IMR-90 (cell line): ENCODE measurements at regions not wholly inside any gene's neighbourhood (a gene's known extent, or its start where the extent isn't known, plus 50 kb on each side); places are given as distances from the start of the nearest gene placed in this dataset.

Experiments used
- ATAC-seq: fragments of 200-7000 bp; cut with Tn5 transposase; 2 replicates; pipeline ENCODE4 v1.9.1; 2020; ENCODE audit warnings: low read depth, mild to moderate bottlenecking, moderate library complexity
- BruUV-seq: library from RNA; stranded (reverse); fragments of 400-500 nt; replicated peaks from 2 replicates; lab custom pipeline; 2021; lab: Mats Ljungman, UMichigan
- CTCF ChIA-PET: fragments of 300-600 bp; formaldehyde crosslinking; extraction: SDS; loops from one replicate; lab custom pipeline; 2021; ENCODE audit warnings: antibody characterized with exemption; lab: Yijun Ruan, JAX
- POLR2A ChIA-PET: fragments of 300-600 bp; sonication (Branson Sonifier 250); formaldehyde crosslinking; loops from one replicate; lab custom pipeline; 2022; ENCODE audit warnings: antibody characterized with exemption; ENCODE audit not compliant: unreplicated experiment; lab: Charles Lee
- DNase-seq: peaks from one replicate; pipeline ENCODE4 v3.0.0; 2013
- H2AFZ ChIP-seq: replicated peaks from 2 replicates; pipeline ENCODE3; 2013; ENCODE audit warnings: low read length, mild to moderate bottlenecking; ENCODE audit not compliant: poor library complexity
- H2AK5ac ChIP-seq: 2 replicates; pipeline ENCODE4 v1.6.1; 2013; ENCODE audit warnings: low read depth, low read length, inconsistent platforms
- H2AK9ac ChIP-seq: replicated peaks from 2 replicates; pipeline ENCODE3; 2013; ENCODE audit warnings: mild to moderate bottlenecking, low read depth, low read length, moderate library complexity; ENCODE audit not compliant: poor library complexity
- H2BK120ac ChIP-seq: 2 replicates; pipeline ENCODE4 v1.6.1; 2013; ENCODE audit warnings: low read depth, low read length, inconsistent platforms
- H2BK15ac ChIP-seq: 3 replicates; pipeline ENCODE4 v1.6.1; 2013; ENCODE audit warnings: low read depth, low read length, inconsistent platforms
- H2BK20ac ChIP-seq: 2 replicates; pipeline ENCODE4 v1.6.1; 2013; ENCODE audit warnings: low read depth, mild to moderate bottlenecking, inconsistent platforms, low read length, moderate library complexity
- H2BK5ac ChIP-seq: 2 replicates; pipeline ENCODE4 v1.6.1; 2013; ENCODE audit warnings: mild to moderate bottlenecking, low read depth, low read length, inconsistent platforms; ENCODE audit not compliant: poor library complexity, severe bottlenecking
- H3K14ac ChIP-seq: replicated peaks from 2 replicates; pipeline ENCODE4 v1.6.1; 2013; ENCODE audit warnings: low read depth, low read length, inconsistent platforms
- H3K18ac ChIP-seq: 2 replicates; pipeline ENCODE4 v1.6.1; 2013; ENCODE audit warnings: low read depth, low read length, control low read depth
- H3K23ac ChIP-seq: 2 replicates; pipeline ENCODE4 v1.6.1; 2013; ENCODE audit warnings: low read depth, low read length, inconsistent platforms
- H3K27ac ChIP-seq: 2 replicates; pipeline ENCODE4 v1.5.1; 2013; ENCODE audit warnings: mild to moderate bottlenecking, control low read depth, low read length; ENCODE audit not compliant: insufficient read depth
- H3K27me3 ChIP-seq: 2 replicates; pipeline ENCODE4 v1.6.1; 2013; ENCODE audit warnings: low read length; ENCODE audit not compliant: control insufficient read depth, insufficient read depth
- H3K36me3 ChIP-seq: 2 replicates; pipeline ENCODE4 v1.6.1; 2013; ENCODE audit warnings: low read length, mixed read lengths; ENCODE audit not compliant: control insufficient read depth, insufficient read depth
- H3K4ac ChIP-seq: 2 replicates; pipeline ENCODE4 v1.6.1; 2013; ENCODE audit warnings: low read depth, low read length, inconsistent platforms
- H3K4me1 ChIP-seq: 2 replicates; pipeline ENCODE4 v1.6.1; 2013; ENCODE audit warnings: low read length, mixed read lengths; ENCODE audit not compliant: control insufficient read depth, insufficient read depth
- H3K4me2 ChIP-seq: 2 replicates; pipeline ENCODE4 v1.6.1; 2013; ENCODE audit warnings: low read depth, mild to moderate bottlenecking, control low read depth, low read length, moderate library complexity
- H3K4me3 ChIP-seq: 2 replicates; pipeline ENCODE4 v1.5.1; 2013; ENCODE audit warnings: low read depth, mild to moderate bottlenecking, control low read depth, low read length, moderate library complexity; ENCODE audit not compliant: insufficient read depth
- H3K56ac ChIP-seq: 2 replicates; pipeline ENCODE4 v1.6.1; 2013; ENCODE audit warnings: low read length, inconsistent platforms; ENCODE audit not compliant: insufficient read depth; ENCODE audit errors: extremely low read depth
- H3K79me1 ChIP-seq, 2 experiments: 2 replicates each; pipeline ENCODE4 v1.6.1; 2013; ENCODE audit warnings: low read length in 2 of 2, inconsistent platforms in 1 of 2, low read depth in 1 of 2
- H3K9ac ChIP-seq: 2 replicates; pipeline ENCODE4 v1.6.1; 2013; ENCODE audit warnings: low read depth, low read length, control low read depth
- H3K9me1 ChIP-seq: 2 replicates; pipeline ENCODE4 v1.6.1; 2013; ENCODE audit warnings: low read length, inconsistent platforms; ENCODE audit not compliant: insufficient read depth
- H3K9me3 ChIP-seq: 2 replicates; pipeline ENCODE4 v1.6.1; 2013; ENCODE audit warnings: low read length; ENCODE audit not compliant: control insufficient read depth, insufficient read depth
- H4K20me1 ChIP-seq: 2 replicates; pipeline ENCODE4 v1.6.1; 2013; ENCODE audit warnings: low read length, inconsistent platforms; ENCODE audit not compliant: insufficient read depth
- H4K5ac ChIP-seq: 2 replicates; pipeline ENCODE4 v1.6.1; 2013; ENCODE audit warnings: mild to moderate bottlenecking, low read depth, low read length, control low read depth
- H4K8ac ChIP-seq, 2 experiments: 2 replicates each; pipeline ENCODE4 v1.6.1; 2013; ENCODE audit warnings: low read depth in 2 of 2, low read length in 2 of 2, control low read depth in 1 of 2, inconsistent platforms in 1 of 2
- H4K91ac ChIP-seq: 2 replicates; pipeline ENCODE4 v1.6.1; 2013; ENCODE audit warnings: low read depth, low read length, inconsistent platforms; ENCODE audit not compliant: insufficient read depth
- CHD1 ChIP-seq: IDR thresholded peaks from 2 replicates; pipeline ENCODE4 v1.6.1; 2012; ENCODE audit warnings: low read depth, low read length, improper control_type of control experiment
- ELK1 ChIP-seq: fragments of 150-350 bp; IDR thresholded peaks from 2 replicates; pipeline ENCODE4 v1.6.1; 2016; ENCODE audit warnings: low read depth, mild to moderate bottlenecking, low read length, moderate library complexity, borderline replicate concordance
- FOS ChIP-seq: fragments of 150-350 bp; IDR thresholded peaks from 2 replicates; pipeline ENCODE4 v1.6.1; 2016; ENCODE audit warnings: low read depth, low read length
- POLR2A ChIP-seq: IDR thresholded peaks from 2 replicates; pipeline ENCODE4 v1.6.1; 2012; ENCODE audit warnings: mild to moderate bottlenecking, low read depth, low read length
- RCOR1 ChIP-seq: IDR thresholded peaks from 2 replicates; pipeline ENCODE4 v1.6.1; 2012; ENCODE audit warnings: mild to moderate bottlenecking, low read length, improper control_type of control experiment; ENCODE audit not compliant: insufficient replicate concordance
- RFX5 ChIP-seq: IDR thresholded peaks from 2 replicates; pipeline ENCODE4 v1.8.0; 2012; ENCODE audit warnings: low read depth, mild to moderate bottlenecking, low read length, moderate library complexity
- SMC3 ChIP-seq: fragments of 150-350 bp; IDR thresholded peaks from 2 replicates; pipeline ENCODE4 v1.6.1; 2016; ENCODE audit warnings: low read depth, mild to moderate bottlenecking, antibody characterized with exemption, low read length, moderate library complexity
- USF2 ChIP-seq: fragments of 150-350 bp; IDR thresholded peaks from 2 replicates; pipeline ENCODE4 v1.6.1; 2017; ENCODE audit warnings: mild to moderate bottlenecking, antibody characterized with exemption, low read length, low read depth
- WGBS, 2 experiments: methylation state at CpG; one replicate each; pipeline versions ENCODE4 v1.1.5 to v1.1.7; 2013; ENCODE audit warnings: missing lambda C conversion rate in 2 of 2; ENCODE audit not compliant: insufficient read length in 1 of 2; ENCODE audit errors: extremely low coverage in 2 of 2; 5-methylcytosine and 5-hydroxymethylcytosine counted together
- dilution Hi-C: fragments of 300-500 bp; cut with HindIII; formaldehyde crosslinking; loops from one replicate; pipeline ENCODE4 v1.14.3; 2018; ENCODE audit warnings: low sequenced_read_pairs; ENCODE audit not compliant: unreplicated experiment
- in situ Hi-C: fragments of 300-500 bp; cut with MboI; formaldehyde crosslinking; loops from 3 replicates; pipeline ENCODE4 v1.14.3; 2019; ENCODE audit warnings: low sequenced_read_pairs, inconsistent platforms, mixed read lengths
- intact Hi-C: fragments of 100-400 bp; cut with micrococcal nuclease; formaldehyde crosslinking; loops from 2 replicates; pipeline ENCODE4 v1.10.0; 2022

- Histone ChIP-seq H3K4me2 (no peak overlapping the region), H3K4me1 (no peaks in the 10 kb centered on the region), H4K20me1 (no peaks in the 10 kb centered on the region), H3K9ac (no peak overlapping the region), H4K5ac (no peak overlapping the region), H2AFZ (no peak overlapping the region), H2AK5ac (no peak overlapping the region), H3K9me1 (no peaks in the 10 kb centered on the region), H4K8ac (no peak overlapping the region), H3K36me3 (no peaks in the 10 kb centered on the region), H3K18ac (no peak overlapping the region), H3K79me1 (no peaks in the 10 kb centered on the region), H3K23ac (no peak overlapping the region), H3K4me3 (no peak overlapping the region), H3K56ac (no peak overlapping the region), H2BK120ac (no peak overlapping the region), H2AK9ac (no peak overlapping the region), H3K4ac (no peak overlapping the region), H2BK20ac (no peak overlapping the region), H3K14ac (no peak overlapping the region), H3K27me3 (no peaks in the 10 kb centered on the region), H3K9me3 (no peaks in the 10 kb centered on the region), H2BK5ac (no peak overlapping the region), H2BK15ac (no peak overlapping the region), H4K91ac (no peak overlapping the region), H3K27ac (no peak overlapping the region)
- no peak for ATAC-seq
- ChIA-PET POLR2A (no interaction called here), CTCF (no interaction called here)
- no TSS peak for BruUV-seq
- intact Hi-C loops: no loop called here
- dilution Hi-C loops: no loop called here
- in situ Hi-C loops: no loop called here
- WGBS, 2 experiments: no CpG with 5 or more reads among the region's 1 CpG
- no peak for TF ChIP-seq RCOR1
- no peak for TF ChIP-seq FOS
- TF ChIP-seq ELK1: no peak
- no peak for TF ChIP-seq POLR2A
- no peak for TF ChIP-seq USF2
- no peak for TF ChIP-seq RFX5
- no peak for TF ChIP-seq CHD1
- TF ChIP-seq SMC3: no peak
- DNase-seq: no peak
Measured at GRCh38 chr12:25651931-25652330, 98.8 kb upstream of the LMNTD1 start.
